ENCODE measurements at regions not wholly inside any gene's neighbourhood (a gene's known extent, or its start where the extent isn't known, plus 50 kb on each side); places are given as distances from the start of the nearest gene placed in this dataset.

DNA sequence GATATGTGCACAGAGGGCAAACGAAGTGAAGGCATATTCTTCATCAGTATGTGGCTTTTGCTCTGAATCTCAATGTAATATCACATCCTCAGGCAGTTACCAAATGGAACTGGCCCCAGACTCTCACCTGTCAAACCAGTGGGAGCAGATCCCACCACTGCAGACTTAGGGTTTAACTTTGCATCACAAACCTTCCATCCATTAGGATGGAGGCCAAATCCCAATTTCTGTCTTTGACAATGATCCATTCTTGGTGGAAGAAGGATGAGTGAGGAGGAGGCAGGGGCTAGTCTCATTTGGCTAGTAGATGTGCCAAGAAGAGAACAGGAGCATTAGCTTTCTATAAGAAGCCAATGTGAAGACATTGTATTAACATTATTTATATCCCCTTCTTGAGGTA, 413.5 kb upstream of the SPRY2 start:
- DNase-seq = no peak
- Histone ChIP-seq H3K27ac (no peak overlapping the region), H3K4me3 (no peak overlapping the region), H3K36me3 (no peaks in the 10 kb centered on the region), H3K9ac (ENCODE audit: low read depth in 2 of 2, low read length in 2 of 2) (no peak overlapping the region), H3K9me3 (no peaks in the 10 kb centered on the region), H3K27me3 (no peaks in the 10 kb centered on the region), H3K4me1 (no peaks in the 10 kb centered on the region)
- TF ChIP-seq, protein P1, sequence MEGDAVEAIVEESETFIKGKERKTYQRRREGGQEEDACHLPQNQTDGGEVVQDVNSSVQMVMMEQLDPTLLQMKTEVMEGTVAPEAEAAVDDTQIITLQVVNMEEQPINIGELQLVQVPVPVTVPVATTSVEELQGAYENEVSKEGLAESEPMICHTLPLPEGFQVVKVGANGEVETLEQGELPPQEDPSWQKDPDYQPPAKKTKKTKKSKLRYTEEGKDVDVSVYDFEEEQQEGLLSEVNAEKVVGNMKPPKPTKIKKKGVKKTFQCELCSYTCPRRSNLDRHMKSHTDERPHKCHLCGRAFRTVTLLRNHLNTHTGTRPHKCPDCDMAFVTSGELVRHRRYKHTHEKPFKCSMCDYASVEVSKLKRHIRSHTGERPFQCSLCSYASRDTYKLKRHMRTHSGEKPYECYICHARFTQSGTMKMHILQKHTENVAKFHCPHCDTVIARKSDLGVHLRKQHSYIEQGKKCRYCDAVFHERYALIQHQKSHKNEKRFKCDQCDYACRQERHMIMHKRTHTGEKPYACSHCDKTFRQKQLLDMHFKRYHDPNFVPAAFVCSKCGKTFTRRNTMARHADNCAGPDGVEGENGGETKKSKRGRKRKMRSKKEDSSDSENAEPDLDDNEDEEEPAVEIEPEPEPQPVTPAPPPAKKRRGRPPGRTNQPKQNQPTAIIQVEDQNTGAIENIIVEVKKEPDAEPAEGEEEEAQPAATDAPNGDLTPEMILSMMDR (IDR thresholded peaks at IDR 0.05) = no peak
- intact Hi-C loops (cut with DNase I) = no loop called here

DNA sequence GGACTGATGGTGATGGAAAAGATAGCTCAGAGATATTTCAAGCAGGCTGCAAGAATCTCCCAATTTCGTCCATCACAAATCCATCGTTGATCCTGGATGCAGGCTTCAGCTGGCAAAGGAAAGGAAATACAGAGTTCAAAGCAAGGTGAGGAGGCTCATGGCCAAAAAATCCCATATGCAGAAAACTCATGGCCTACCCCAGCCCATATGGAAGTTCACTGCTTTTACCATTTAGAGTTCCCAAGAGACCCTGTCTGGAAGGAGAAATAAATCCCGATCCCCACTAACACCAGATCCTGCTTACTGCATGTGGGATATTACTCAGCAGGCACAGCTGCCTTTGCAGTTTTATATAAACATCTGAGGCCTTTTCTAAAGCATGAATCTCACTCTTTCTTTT, 412.9 kb upstream of the SPRY2 start:
- TF ChIP-seq, protein P1 (IDR thresholded peaks at IDR 0.05) = no peak
- intact Hi-C loops (cut with DNase I) = no loop called here
- Histone ChIP-seq H3K27ac (no peak overlapping the region), H3K36me3 (no peaks in the 10 kb centered on the region), H3K27me3 (no peaks in the 10 kb centered on the region), H3K9ac (ENCODE audit: low read depth in 2 of 2, low read length in 2 of 2) (no peak overlapping the region), H3K4me1 (no peaks in the 10 kb centered on the region), H3K9me3 (no peaks in the 10 kb centered on the region), H3K4me3 (no peak overlapping the region)
- no peak for DNase-seq

DNA sequence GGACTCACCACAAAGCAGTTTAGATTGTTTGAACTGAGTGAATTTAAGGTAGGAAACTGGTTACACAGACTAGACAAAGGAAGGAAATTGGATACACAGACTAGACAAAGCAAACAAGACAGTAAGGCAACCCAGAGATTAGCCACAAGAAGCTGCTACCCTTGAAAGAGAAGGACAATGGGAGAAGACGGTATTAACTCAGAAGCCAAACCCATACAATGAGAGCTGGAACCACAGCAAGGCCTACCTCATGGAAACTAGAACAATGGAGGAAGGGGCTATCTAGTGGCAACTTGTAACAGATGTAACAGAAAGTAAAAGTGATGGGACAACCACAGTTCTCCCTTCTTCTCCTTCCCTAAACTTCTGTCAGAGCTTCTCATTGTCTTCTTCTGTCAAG, 410.9 kb upstream of the SPRY2 start:
- no peaks in the 10 kb centered on the region for H3K9me3 ChIP-seq
- H3K36me3 ChIP-seq = no peaks in the 10 kb centered on the region
- intact Hi-C loops (cut with DNase I) = no loop called here
- no peaks in the 10 kb centered on the region for H3K4me1 ChIP-seq
- H3K27me3 ChIP-seq = no peaks in the 10 kb centered on the region
- DNase-seq = no peak
- no peak overlapping the region for H3K9ac ChIP-seq (ENCODE audit: low read depth in 2 of 2, low read length in 2 of 2)
- TF ChIP-seq, protein P1 (IDR thresholded peaks at IDR 0.05) = no peak
- no peak overlapping the region for H3K27ac ChIP-seq
- no peak overlapping the region for H3K4me3 ChIP-seq

DNA sequence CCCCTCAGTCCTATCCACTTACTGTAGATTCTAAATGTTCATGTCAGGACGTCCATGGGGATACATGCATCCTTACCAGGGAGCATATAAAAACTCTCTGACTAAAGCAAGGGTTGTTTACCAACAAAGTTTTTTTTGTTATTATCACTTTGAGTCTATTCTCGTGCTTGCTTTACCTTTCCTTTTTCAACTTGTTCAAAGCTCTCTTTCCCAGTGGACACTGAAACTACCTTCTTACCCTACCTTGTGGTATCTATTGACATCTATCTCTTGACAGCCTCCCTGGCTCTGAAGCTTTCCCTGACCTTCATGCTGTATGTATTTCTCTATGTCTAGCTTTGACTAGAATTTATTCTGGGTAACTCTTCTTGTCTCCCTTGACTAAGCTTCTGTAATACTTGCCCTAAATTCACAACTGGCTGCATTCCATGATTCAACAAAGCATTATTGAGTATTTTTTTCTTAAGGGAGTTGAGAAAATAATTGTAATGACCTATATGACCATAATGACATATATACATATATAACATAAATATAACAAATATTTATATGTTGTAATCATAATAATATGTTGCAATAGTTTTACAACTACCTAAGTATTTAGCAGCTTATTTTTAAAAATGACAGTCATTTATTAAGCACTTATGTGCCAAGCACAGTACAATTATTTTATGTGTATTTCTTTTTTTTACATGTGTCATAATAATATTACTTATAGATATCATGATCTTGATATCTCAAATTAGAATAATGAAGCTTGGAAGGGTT, 403.4 kb upstream of the SPRY2 start:
- H3K9me3 ChIP-seq = no peaks in the 10 kb centered on the region
- H3K36me3 ChIP-seq = no peaks in the 10 kb centered on the region
- H3K4me3 ChIP-seq = no peak overlapping the region
- no peak for DNase-seq
- H3K4me1 ChIP-seq = no peaks in the 10 kb centered on the region
- H3K9ac ChIP-seq (ENCODE audit: low read depth in 2 of 2, low read length in 2 of 2) = no peak overlapping the region
- H3K27me3 ChIP-seq = no peaks in the 10 kb centered on the region
- TF ChIP-seq, protein P1 (IDR thresholded peaks at IDR 0.05) = no peak
- no peak overlapping the region for H3K27ac ChIP-seq
- intact Hi-C loops (cut with DNase I) = no loop called here

DNA sequence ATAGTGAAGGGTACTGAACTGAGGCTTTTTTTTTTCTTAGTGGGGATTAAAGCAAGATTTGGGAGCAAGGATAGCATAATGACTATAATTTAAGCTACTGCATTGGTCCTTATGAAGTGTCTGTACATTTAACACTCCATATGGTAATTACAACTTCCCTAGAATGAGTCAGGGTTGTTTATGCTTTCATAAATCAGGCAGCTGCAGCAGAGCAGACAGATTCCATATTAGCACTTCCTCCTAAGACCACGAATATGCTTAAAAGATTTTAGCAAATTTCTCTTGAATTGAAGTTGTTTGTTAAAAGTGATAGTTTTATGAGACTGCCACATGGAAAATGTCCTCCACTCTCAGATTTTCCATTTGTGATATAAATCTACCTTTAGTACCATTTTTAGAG, 401.1 kb upstream of the SPRY2 start:
- H3K4me3 ChIP-seq = no peak overlapping the region
- no peaks in the 10 kb centered on the region for H3K27me3 ChIP-seq
- TF ChIP-seq, protein P1 (IDR thresholded peaks at IDR 0.05) = no peak
- H3K9me3 ChIP-seq = no peaks in the 10 kb centered on the region
- intact Hi-C loops (cut with DNase I) = no loop called here
- H3K4me1 ChIP-seq = no peaks in the 10 kb centered on the region
- DNase-seq = no peak
- no peaks in the 10 kb centered on the region for H3K36me3 ChIP-seq
- no peak overlapping the region for H3K27ac ChIP-seq
- H3K9ac ChIP-seq (ENCODE audit: low read depth in 2 of 2, low read length in 2 of 2) = no peak overlapping the region

All from colonic mucosa (tissue), 4 donors.